Mammary epithelial cell (primary cell): ENCODE measurements at regions not wholly inside any gene's neighbourhood (a gene's known extent, or its start where the extent isn't known, plus 50 kb on each side); places are given as distances from the start of the nearest gene placed in this dataset.

Experiments used
- EZH2 ChIP-seq: IDR thresholded peaks from 2 replicates; pipeline ENCODE4 v1.6.1; 2012; ENCODE audit warnings: low read length, inconsistent platforms, borderline replicate concordance
- TF ChIP-seq, protein P1 (sequence below), 2 donors: IDR thresholded peaks in 1 of 2; conservative IDR thresholded peaks in 1 of 2; 2 replicates each; pipeline ENCODE4 v1.5.1; 2011 to 2012; ENCODE audit warnings: inconsistent platforms in 2 of 2, low read length in 2 of 2, mild to moderate bottlenecking in 2 of 2, control low read depth in 1 of 2, low read depth in 1 of 2; ENCODE audit not compliant: insufficient read depth in 1 of 2; ENCODE audit errors: extremely low read depth in 1 of 2

DNA sequence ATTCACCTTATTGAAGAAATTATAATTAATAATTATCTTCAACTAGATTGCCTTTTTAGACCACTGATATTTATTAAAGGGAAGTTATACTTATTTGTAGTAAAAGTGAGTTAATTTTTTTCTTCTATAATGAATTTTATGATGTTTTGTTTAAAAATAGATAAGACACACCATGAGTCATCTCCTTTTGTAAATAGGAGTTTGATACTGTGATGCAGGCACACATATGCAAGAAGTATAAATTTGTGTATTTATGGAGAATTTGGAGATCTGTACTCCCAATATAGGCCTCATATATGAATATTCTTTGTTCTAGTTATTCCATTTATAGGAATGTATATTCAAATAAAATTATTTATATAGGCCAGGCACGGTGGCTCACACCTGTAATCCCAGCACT lies 703.5 kb upstream of the CHAC2 start:
- TF ChIP-seq, protein P1, sequence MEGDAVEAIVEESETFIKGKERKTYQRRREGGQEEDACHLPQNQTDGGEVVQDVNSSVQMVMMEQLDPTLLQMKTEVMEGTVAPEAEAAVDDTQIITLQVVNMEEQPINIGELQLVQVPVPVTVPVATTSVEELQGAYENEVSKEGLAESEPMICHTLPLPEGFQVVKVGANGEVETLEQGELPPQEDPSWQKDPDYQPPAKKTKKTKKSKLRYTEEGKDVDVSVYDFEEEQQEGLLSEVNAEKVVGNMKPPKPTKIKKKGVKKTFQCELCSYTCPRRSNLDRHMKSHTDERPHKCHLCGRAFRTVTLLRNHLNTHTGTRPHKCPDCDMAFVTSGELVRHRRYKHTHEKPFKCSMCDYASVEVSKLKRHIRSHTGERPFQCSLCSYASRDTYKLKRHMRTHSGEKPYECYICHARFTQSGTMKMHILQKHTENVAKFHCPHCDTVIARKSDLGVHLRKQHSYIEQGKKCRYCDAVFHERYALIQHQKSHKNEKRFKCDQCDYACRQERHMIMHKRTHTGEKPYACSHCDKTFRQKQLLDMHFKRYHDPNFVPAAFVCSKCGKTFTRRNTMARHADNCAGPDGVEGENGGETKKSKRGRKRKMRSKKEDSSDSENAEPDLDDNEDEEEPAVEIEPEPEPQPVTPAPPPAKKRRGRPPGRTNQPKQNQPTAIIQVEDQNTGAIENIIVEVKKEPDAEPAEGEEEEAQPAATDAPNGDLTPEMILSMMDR (conservative IDR thresholded peaks at IDR 0.05 in 1 of 2, IDR thresholded peaks at IDR 0.05 in 1 of 2; ENCODE audit: extremely low read depth in 1 of 2, insufficient read depth in 1 of 2, low read depth in 1 of 2, low read length in 2 of 2), result no peak
- TF ChIP-seq EZH2, result no peak
